ENCODE measurements at regions not wholly inside any gene's neighbourhood (a gene's known extent, or its start where the extent isn't known, plus 50 kb on each side); places are given as distances from the start of the nearest gene placed in this dataset.

DNA sequence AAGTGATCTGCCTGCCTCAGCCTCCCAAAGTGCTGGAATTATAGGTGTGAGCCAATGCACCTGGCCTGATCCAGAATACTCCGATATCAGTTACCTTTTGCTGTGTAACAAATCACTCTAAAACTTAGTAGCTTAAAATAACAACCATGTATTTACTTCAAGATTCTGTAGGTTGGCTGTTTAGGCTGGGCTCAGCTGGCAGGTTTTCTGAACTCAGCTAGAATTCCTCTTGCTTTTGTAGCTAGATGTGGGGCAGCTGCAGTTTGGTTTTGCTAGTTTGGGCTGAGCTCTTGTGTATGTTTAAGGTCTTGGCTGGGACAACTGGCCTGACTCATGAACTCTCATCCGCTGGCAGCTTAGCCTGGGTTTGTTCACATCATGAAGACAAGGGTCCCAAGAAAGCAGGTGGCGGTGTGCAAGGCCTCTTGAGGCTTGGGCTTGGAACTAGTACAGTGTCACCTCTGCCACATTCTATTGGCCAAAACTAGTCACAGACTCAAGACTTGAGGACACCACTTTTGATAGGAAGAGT is 138.3 kb upstream of the SHB start:
- TF ChIP-seq POLR2AphosphoS5 (IDR thresholded peaks at IDR 0.05; ENCODE audit: borderline replicate concordance, low read depth, low read length) (no peak), EZH2 (IDR thresholded peaks at IDR 0.05) (no peak)

Data from SK-N-MC (cell line).